H1 (cell line): ENCODE measurements at regions not wholly inside any gene's neighbourhood (a gene's known extent, or its start where the extent isn't known, plus 50 kb on each side); places are given as distances from the start of the nearest gene placed in this dataset.

Experiments used
- CTCF ChIA-PET: fragments of 300-600 bp; sonication (Branson Sonifier 250); formaldehyde crosslinking; loops from one replicate; lab custom pipeline; 2021; ENCODE audit not compliant: partially characterized antibody; lab: Charles Lee
- POLR2A ChIA-PET: fragments of 300-600 bp; sonication (Branson Sonifier 250); formaldehyde crosslinking; loops from one replicate; lab custom pipeline; 2021; ENCODE audit warnings: inconsistent platforms; ENCODE audit not compliant: partially characterized antibody; lab: Charles Lee
- DNase-seq, 2 experiments: peaks; one replicate each; pipeline versions ENCODE4 v3.0.0 to v3.0.0-alpha.2; 2010 to 2022; ENCODE audit warnings: low spot score in 2 of 2, low read depth in 1 of 2, mixed read lengths in 1 of 2
- FAIRE-seq: peaks from 2 replicates; lab custom pipeline; 2011; peaks lifted over from hg19 to GRCh38; lab: Jason Lieb, UNC
- H2AFZ ChIP-seq: 2 replicates; pipeline ENCODE4 v1.8.1; 2012; ENCODE audit warnings: low read length, inconsistent platforms
- H2AK5ac ChIP-seq: 2 replicates; pipeline ENCODE4 v1.6.1; 2013; ENCODE audit warnings: low read depth, low read length
- H2BK120ac ChIP-seq: replicated peaks from 2 replicates; pipeline ENCODE3; 2013; ENCODE audit warnings: low read depth, low read length, inconsistent platforms
- H2BK12ac ChIP-seq: 2 replicates; pipeline ENCODE4 v1.6.1; 2013; ENCODE audit warnings: low read depth, low read length
- H2BK15ac ChIP-seq: 2 replicates; pipeline ENCODE4 v1.6.1; 2013; ENCODE audit warnings: low read length
- H2BK20ac ChIP-seq: 2 replicates; pipeline ENCODE4 v1.6.1; 2013; ENCODE audit warnings: low read length
- H2BK5ac ChIP-seq: 2 replicates; pipeline ENCODE4 v1.6.1; 2013; ENCODE audit warnings: low read depth, low read length
- H3K14ac ChIP-seq: 2 replicates; pipeline ENCODE4 v1.6.1; 2013; ENCODE audit warnings: inconsistent platforms; ENCODE audit not compliant: insufficient read length
- H3K18ac ChIP-seq: 2 replicates; pipeline ENCODE4 v1.6.1; 2013; ENCODE audit warnings: low read length; ENCODE audit errors: extremely low read depth
- H3K23ac ChIP-seq: 2 replicates; pipeline ENCODE4 v1.6.1; 2013; ENCODE audit warnings: inconsistent platforms; ENCODE audit not compliant: insufficient read length
- H3K23me2 ChIP-seq: 2 replicates; pipeline ENCODE4 v1.6.1; 2013; ENCODE audit warnings: low read depth, low read length
- H3K27ac ChIP-seq: 2 replicates; pipeline ENCODE4 v1.6.1; 2011; ENCODE audit warnings: low read depth, low read length, inconsistent platforms
- H3K27me3 ChIP-seq, 4 experiments: replicated peaks in 1 of 4; 1 replicate in 1 of 4; 2 replicates in 3 of 4; pipeline versions ENCODE4 v1.6.1 to v1.8.1; 2011 to 2013; ENCODE audit warnings: low read length in 3 of 4, mild to moderate bottlenecking in 3 of 4, inconsistent platforms in 2 of 4, mixed read lengths in 2 of 4, moderate library complexity in 1 of 4; ENCODE audit not compliant: control insufficient read depth in 3 of 4, insufficient read depth in 3 of 4; ENCODE audit errors: extremely low read depth in 1 of 4
- H3K36me3 ChIP-seq, 4 experiments: 2 replicates each; pipeline versions ENCODE4 v1.6.1 to v1.8.1; 2011 to 2013; ENCODE audit warnings: mild to moderate bottlenecking in 4 of 4, low read length in 3 of 4, moderate library complexity in 2 of 4, control low read depth in 1 of 4, inconsistent platforms in 1 of 4; ENCODE audit not compliant: insufficient read depth in 4 of 4, control insufficient read depth in 2 of 4
- H3K4ac ChIP-seq: replicated peaks from 2 replicates; pipeline ENCODE3; 2013; ENCODE audit warnings: low read length, low read depth, mixed read lengths, inconsistent platforms; ENCODE audit not compliant: insufficient read length
- H3K4me1 ChIP-seq, 4 experiments: replicated peaks in 1 of 4; 1 replicate in 1 of 4; 2 replicates in 3 of 4; pipeline versions ENCODE4 v1.6.1 to v1.8.1; 2011 to 2013; ENCODE audit warnings: low read length in 3 of 4, inconsistent platforms in 2 of 4, mixed read lengths in 1 of 4; ENCODE audit not compliant: insufficient read depth in 4 of 4, control insufficient read depth in 3 of 4
- H3K4me2 ChIP-seq, 2 experiments: 2 replicates each; pipeline versions ENCODE4 v1.6.1 to v1.8.1; 2011 to 2013; ENCODE audit warnings: low read depth in 2 of 2, low read length in 2 of 2, control low read depth in 1 of 2, inconsistent platforms in 1 of 2, mild to moderate bottlenecking in 1 of 2; ENCODE audit not compliant: insufficient read depth in 1 of 2
- H3K4me3 ChIP-seq, 4 experiments: fragments of 200-600, 300-600 bp in 1 of 4; sonication (generic), shearing (Covaris generic), sonication (Bioruptor Twin) in 1 of 4; 2 replicates each; pipeline versions ENCODE4 v1.5.1 to v1.8.1; 2011 to 2016; ENCODE audit warnings: low read length in 4 of 4, low read depth in 3 of 4, control low read depth in 2 of 4, inconsistent platforms in 2 of 4, mild to moderate bottlenecking in 2 of 4, mixed read lengths in 1 of 4, moderate library complexity in 1 of 4; ENCODE audit not compliant: insufficient read depth in 2 of 4; ENCODE audit errors: extremely low read depth in 1 of 4
- H3K56ac ChIP-seq: replicated peaks from 2 replicates; pipeline ENCODE3; 2013; ENCODE audit warnings: low read depth, mild to moderate bottlenecking, mixed read lengths, low read length, inconsistent platforms; ENCODE audit not compliant: insufficient read length
- H3K79me1 ChIP-seq: 2 replicates; pipeline ENCODE4 v1.6.1; 2013; ENCODE audit warnings: low read depth, low read length, control low read depth
- H3K79me2 ChIP-seq, 2 experiments: 2 replicates each; pipeline versions ENCODE4 v1.6.1 to v1.8.1; 2012 to 2013; ENCODE audit warnings: low read length in 2 of 2, mild to moderate bottlenecking in 2 of 2, inconsistent platforms in 1 of 2; ENCODE audit not compliant: insufficient read depth in 2 of 2, control insufficient read depth in 1 of 2
- H3K9ac ChIP-seq, 4 experiments: replicated peaks in 1 of 4; 1 replicate in 1 of 4; 2 replicates in 3 of 4; pipeline versions ENCODE4 v1.6.1 to v1.8.1; 2011 to 2013; ENCODE audit warnings: low read depth in 3 of 4, low read length in 3 of 4, control low read depth in 2 of 4, mild to moderate bottlenecking in 2 of 4, moderate library complexity in 2 of 4, inconsistent platforms in 1 of 4; ENCODE audit errors: extremely low read depth in 1 of 4
- H3K9me3 ChIP-seq, 2 experiments: 2 replicates each; pipeline versions ENCODE4 v1.6.1 to v1.8.1; 2012 to 2013; ENCODE audit warnings: mild to moderate bottlenecking in 2 of 2, moderate library complexity in 2 of 2, control low read depth in 1 of 2, inconsistent platforms in 1 of 2, low read depth in 1 of 2, low read length in 1 of 2, mixed read lengths in 1 of 2; ENCODE audit not compliant: insufficient read depth in 2 of 2
- H4K20me1 ChIP-seq, 2 experiments: replicated peaks in 1 of 2; 2 replicates each; pipeline versions ENCODE3 to v1.8.1; 2011 to 2013; ENCODE audit warnings: inconsistent platforms in 2 of 2, low read length in 2 of 2, mild to moderate bottlenecking in 1 of 2; ENCODE audit not compliant: insufficient read depth in 2 of 2, control insufficient read depth in 1 of 2
- H4K5ac ChIP-seq: 2 replicates; pipeline ENCODE4 v1.6.1; 2013; ENCODE audit warnings: low read length, low read depth, mixed read lengths, inconsistent platforms; ENCODE audit not compliant: insufficient read length
- H4K8ac ChIP-seq: 2 replicates; pipeline ENCODE4 v1.8.0; 2013; ENCODE audit warnings: mild to moderate bottlenecking, moderate library complexity, low read length, inconsistent platforms; ENCODE audit not compliant: insufficient read depth; ENCODE audit errors: extremely low read depth
- H4K91ac ChIP-seq: replicated peaks from 2 replicates; pipeline ENCODE3; 2013; ENCODE audit warnings: low read length, mixed read lengths, inconsistent platforms; ENCODE audit not compliant: insufficient read length
- BRCA1 ChIP-seq: IDR thresholded peaks from 2 replicates; pipeline ENCODE4 v1.6.1; 2012; ENCODE audit warnings: low read depth, low read length, improper control_type of control experiment
- CBX5 ChIP-seq: fragments of 300-800, 300-1000 bp; sonication (generic); IDR thresholded peaks from 2 replicates; pipeline ENCODE4 v1.7.1; 2016; ENCODE audit warnings: antibody characterized with exemption, low read length, low read depth
- E2F6 ChIP-seq: IDR thresholded peaks from 2 replicates; pipeline ENCODE4 v1.6.1; 2012; ENCODE audit warnings: inconsistent platforms
- EP300 ChIP-seq, 2 experiments: IDR thresholded peaks; 1 replicate in 1 of 2; 2 replicates in 1 of 2; pipeline ENCODE4 v1.6.1; 2011 to 2012; ENCODE audit warnings: low read depth in 2 of 2, low read length in 2 of 2, mild to moderate bottlenecking in 2 of 2, borderline replicate concordance in 1 of 2, inconsistent platforms in 1 of 2, moderate library complexity in 1 of 2
- GABPA ChIP-seq: IDR thresholded peaks from 2 replicates; pipeline ENCODE4 v1.6.1; 2011; ENCODE audit warnings: mild to moderate bottlenecking, low read length, moderate library complexity, borderline replicate concordance; ENCODE audit not compliant: insufficient read depth
- GTF2F1 ChIP-seq: IDR thresholded peaks from 2 replicates; pipeline ENCODE4 v1.6.1; 2012; ENCODE audit warnings: low read depth, low read length, improper control_type of control experiment, borderline replicate concordance
- HDAC2 ChIP-seq, 2 experiments: fragments of 300-600 bp in 1 of 2; sonication (generic) in 1 of 2; IDR thresholded peaks; 2 replicates each; pipeline ENCODE4 v1.6.1; 2011 to 2012; ENCODE audit warnings: low read depth in 2 of 2, low read length in 2 of 2, mild to moderate bottlenecking in 2 of 2, moderate library complexity in 2 of 2, borderline replicate concordance in 1 of 2, inconsistent platforms in 1 of 2
- JUND ChIP-seq: IDR thresholded peaks from 2 replicates; pipeline ENCODE4 v1.6.1; 2011; ENCODE audit warnings: mild to moderate bottlenecking, improper control_type of control experiment, low read length
- NRF1 ChIP-seq: IDR thresholded peaks from 2 replicates; pipeline ENCODE4 v1.6.1; 2011; ENCODE audit warnings: mild to moderate bottlenecking, low read depth, low read length, improper control_type of control experiment
- RAD21 ChIP-seq, 2 experiments: IDR thresholded peaks in 1 of 2; conservative IDR thresholded peaks in 1 of 2; 2 replicates each; pipeline ENCODE4 v1.6.1; 2011; ENCODE audit warnings: low read depth in 2 of 2, low read length in 2 of 2, improper control_type of control experiment in 1 of 2, inconsistent platforms in 1 of 2, mild to moderate bottlenecking in 1 of 2, moderate library complexity in 1 of 2
- SIX5 ChIP-seq: IDR thresholded peaks from 2 replicates; pipeline ENCODE4 v1.6.1; 2011; ENCODE audit warnings: mild to moderate bottlenecking, low read depth, low read length
- SP1 ChIP-seq: IDR thresholded peaks from 2 replicates; pipeline ENCODE4 v1.6.1; 2011; ENCODE audit warnings: low read depth, low read length
- SUZ12 ChIP-seq: fragments of 200-600 bp; sonication (generic); IDR thresholded peaks from 2 replicates; pipeline ENCODE4 v1.6.1; 2012; ENCODE audit warnings: mild to moderate bottlenecking, inconsistent platforms, low read length, moderate library complexity, mixed read lengths
- TBP ChIP-seq: IDR thresholded peaks from 2 replicates; pipeline ENCODE4 v1.6.1; 2011; ENCODE audit warnings: low read depth, low read length, improper control_type of control experiment
- TCF12 ChIP-seq: IDR thresholded peaks from 2 replicates; pipeline ENCODE4 v1.6.1; 2011; ENCODE audit warnings: low read depth, mild to moderate bottlenecking, low read length

GRCh38 chr2:145016711-145017110, 496.8 kb upstream of the ZEB2 start:
- Histone ChIP-seq H3K56ac (no peak overlapping the region), H3K79me1 (no peaks in the 10 kb centered on the region), H3K9me3 (no peaks in the 10 kb centered on the region), H3K4ac (no peak overlapping the region), H3K4me3 (no peak overlapping the region), H2BK5ac (no peak overlapping the region), H3K4me2 (no peak overlapping the region), H2AFZ (no peak overlapping the region), H4K8ac (no peak overlapping the region), H3K4me1 (peaks cover 0 to 5% (median 2%) of the 10 kb centered on the region in 4 experiments; a peak in 2 of 7 replicates), H3K27me3 (no peaks in the 10 kb centered on the region), H3K79me2 (no peaks in the 10 kb centered on the region), H2AK5ac (no peak overlapping the region), H4K20me1 (no peaks in the 10 kb centered on the region), H3K18ac (no peak overlapping the region), H3K27ac (no peak overlapping the region), H3K14ac (no peak overlapping the region), H4K91ac (no peak overlapping the region), H2BK12ac (no peak overlapping the region), H3K23me2 (no peaks in the 10 kb centered on the region), H2BK120ac (no peak overlapping the region), H2BK15ac (no peak overlapping the region), H2BK20ac (no peak overlapping the region), H4K5ac (no peak overlapping the region), H3K9ac (no peak overlapping the region), H3K23ac (no peak overlapping the region), H3K36me3 (no peaks in the 10 kb centered on the region)
- POLR2A ChIA-PET, result no interaction called here
- FAIRE-seq (no peak), DNase-seq (no peak)
- CTCF ChIA-PET, result no interaction called here
- no peak for TF ChIP-seq SIX5
- TF ChIP-seq NRF1, result no peak
- no peak for TF ChIP-seq SUZ12
- TF ChIP-seq JUND, result no peak
- no peak for TF ChIP-seq E2F6
- TF ChIP-seq RAD21 (IDR thresholded peaks at IDR 0.05 in 1 of 2, conservative IDR thresholded peaks at IDR 0.05 in 1 of 2; ENCODE audit: low read depth in 2 of 2, low read length in 2 of 2), result no peak
- no peak for TF ChIP-seq CBX5
- no peak for TF ChIP-seq HDAC2 (IDR thresholded peaks at IDR 0.05; ENCODE audit: borderline replicate concordance in 1 of 2, low read depth in 2 of 2, low read length in 2 of 2)
- TF ChIP-seq EP300 (IDR thresholded peaks at IDR 0.05; ENCODE audit: borderline replicate concordance in 1 of 2, low read depth in 2 of 2, low read length in 2 of 2), result no peak
- no peak for TF ChIP-seq SP1
- TF ChIP-seq BRCA1, result no peak
- TF ChIP-seq TCF12, result no peak
- no peak for TF ChIP-seq GTF2F1
- TF ChIP-seq TBP, result no peak
- TF ChIP-seq GABPA, result no peak
